GM19372 (cell line): ENCODE measurements at regions not wholly inside any gene's neighbourhood (a gene's known extent, or its start where the extent isn't known, plus 50 kb on each side); places are given as distances from the start of the nearest gene placed in this dataset.

Experiments
- ATAC-seq: cut with Tn5 transposase; IDR thresholded peaks from one replicate; pipeline ENCODE4 v1.9.1; 2021; ENCODE audit warnings: mild to moderate bottlenecking, low read depth, moderate library complexity; ENCODE audit not compliant: unreplicated experiment

DNA sequence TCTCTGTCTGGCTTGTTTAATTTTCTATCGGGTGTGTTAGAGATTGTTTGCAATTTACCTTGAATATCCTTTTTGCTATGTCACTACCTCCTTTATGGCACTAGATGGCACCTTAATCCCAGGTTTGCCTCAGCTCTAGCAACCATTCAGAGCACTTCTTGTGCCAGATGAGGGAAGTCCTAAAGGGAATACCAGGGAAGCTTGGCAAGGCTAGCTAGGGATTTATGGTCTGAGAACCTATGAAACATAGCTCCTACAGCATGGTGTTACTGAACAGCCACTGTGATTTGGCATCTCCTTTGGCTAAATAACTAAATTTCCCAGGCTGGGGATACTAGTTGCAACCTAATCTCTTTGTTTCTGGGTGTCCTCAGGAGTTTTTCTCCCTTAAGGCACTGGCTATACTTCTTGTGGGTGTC, 69.0 kb upstream of the VOPP1 start:
- ATAC-seq, result peak; percentile 82

DNA sequence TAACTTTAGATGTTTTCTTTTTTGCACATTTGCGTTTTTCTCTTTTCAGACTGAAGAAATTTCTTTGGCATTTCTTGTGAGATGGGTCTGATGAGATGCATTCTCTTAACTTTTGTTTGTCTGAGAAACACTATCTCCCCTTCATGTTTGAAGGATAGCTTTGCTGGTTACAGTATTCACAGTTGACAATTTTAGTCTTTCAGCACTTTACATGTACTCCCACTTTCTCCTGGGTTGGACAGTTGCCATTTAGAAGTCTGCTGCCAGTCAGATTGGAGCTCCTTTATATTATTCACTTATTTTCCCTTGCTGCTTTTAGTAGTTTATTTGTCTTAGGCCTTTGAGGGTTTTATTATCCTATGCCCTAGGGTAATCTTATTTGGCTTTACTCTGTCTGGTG, 67.3 kb upstream of the VOPP1 start:
- no peak for ATAC-seq

DNA sequence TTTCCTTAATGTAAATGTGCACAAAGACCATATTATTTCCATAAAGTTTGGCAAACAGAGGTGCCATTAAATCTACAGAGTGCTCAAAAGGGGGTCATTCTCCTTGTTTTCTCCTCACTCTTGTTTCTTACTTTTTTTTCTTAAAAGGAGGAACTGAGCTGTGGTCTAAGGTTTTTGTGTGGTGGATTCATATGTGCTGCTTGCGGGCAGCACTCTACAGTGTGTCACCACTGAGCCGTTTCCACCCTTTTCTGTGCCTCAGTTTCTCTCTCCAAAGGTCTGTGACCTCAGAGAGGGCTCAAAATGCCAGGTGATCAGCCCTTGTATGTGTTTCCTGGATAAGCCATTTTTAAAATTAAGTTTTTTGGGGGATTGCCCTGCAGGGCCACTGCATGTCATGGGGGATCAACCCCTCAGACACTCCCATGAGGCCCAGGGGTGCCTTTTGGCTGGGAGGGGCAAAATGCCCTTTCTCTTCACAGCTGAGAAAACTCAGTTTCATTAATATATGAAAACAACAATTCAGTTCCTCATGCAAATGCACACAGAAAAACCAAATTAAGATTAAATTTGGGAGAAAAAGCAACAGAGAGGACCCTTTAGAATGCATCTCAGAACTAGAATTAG, 56.9 kb upstream of the VOPP1 start:
- no peak for ATAC-seq

DNA sequence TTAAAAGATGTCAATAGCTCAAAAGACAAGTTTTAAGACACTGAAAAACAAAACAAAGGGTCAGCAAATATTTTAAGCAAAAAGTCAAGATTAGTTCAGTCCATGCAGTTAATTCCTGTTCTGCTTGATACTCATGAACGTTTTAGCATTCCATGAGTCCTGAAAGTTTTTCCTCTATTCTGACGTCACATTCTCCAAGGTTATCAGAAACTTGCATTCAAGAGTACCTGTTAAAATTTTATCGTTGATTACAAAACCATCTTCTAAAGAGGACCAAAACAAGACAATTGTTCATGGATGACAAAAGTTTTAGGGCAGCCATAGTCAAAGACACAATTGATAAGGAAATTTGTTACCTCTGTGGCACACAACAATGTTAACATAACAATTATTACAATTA, 52.5 kb upstream of the VOPP1 start:
- ATAC-seq, result no peak

DNA sequence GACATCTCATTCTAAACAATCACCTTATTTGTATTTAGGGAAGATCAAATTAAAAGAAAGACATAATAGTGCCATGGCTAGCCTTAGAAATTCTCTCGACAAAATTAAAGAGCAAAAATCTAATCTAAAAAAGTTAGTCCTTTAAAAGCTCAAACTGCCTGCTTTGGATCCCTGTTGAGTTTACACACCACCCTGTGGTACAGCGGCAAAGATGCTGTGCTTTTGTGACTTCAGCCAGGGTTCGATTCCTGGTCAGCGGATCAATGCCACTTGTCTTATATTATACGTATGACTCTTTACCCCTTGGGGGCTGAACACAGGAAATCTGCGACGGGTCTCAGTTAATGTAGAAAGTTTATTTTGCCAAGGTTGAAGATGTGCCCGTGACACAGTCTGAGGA, 51.3 kb upstream of the VOPP1 start:
- ATAC-seq, result no peak

DNA sequence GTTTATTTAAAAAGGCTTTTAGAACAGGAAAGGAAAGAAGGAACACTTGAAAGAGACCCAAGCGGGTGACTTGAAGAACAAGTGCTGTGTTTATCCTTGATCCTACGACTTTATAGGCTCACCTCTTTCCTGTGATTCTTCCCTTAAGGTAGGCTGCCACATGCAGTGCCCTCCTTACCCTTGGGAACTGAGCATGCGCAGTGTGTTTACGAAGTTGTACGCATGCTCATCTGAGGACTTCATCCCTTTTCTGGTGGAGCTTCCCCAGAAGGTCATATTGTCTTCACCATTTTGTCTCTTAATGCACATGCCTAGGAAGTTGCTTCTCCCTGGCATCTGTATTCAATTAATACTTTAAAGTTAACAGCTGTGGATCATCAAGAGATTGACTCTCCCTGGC, 49.9 kb upstream of the VOPP1 start:
- no peak for ATAC-seq
